HL-60/S4 treated with retinoic acid at 250 ng/mL for 4 days and 3 days (cell line): ENCODE measurements at regions not wholly inside any gene's neighbourhood (a gene's known extent, or its start where the extent isn't known, plus 50 kb on each side); places are given as distances from the start of the nearest gene placed in this dataset.

ENCODE experiments used
- in situ Hi-C: fragments of 300-500 bp; cut with MboI; formaldehyde crosslinking; loops from 2 replicates; pipeline ENCODE4 v1.7.0; 2022; ENCODE audit warnings: low sequenced_read_pairs

GRCh38 chr18:60552948-60553347 lies 180.4 kb upstream of the MC4R start:
- in situ Hi-C loops, result no loop called here

GRCh38 chr18:60554967-60555366 lies 182.4 kb upstream of the MC4R start:
- in situ Hi-C loops, result no loop called here

GRCh38 chr18:60555625-60556024 lies 183.1 kb upstream of the MC4R start:
- in situ Hi-C loops, result no loop called here

GRCh38 chr18:60556326-60556725 lies 183.8 kb upstream of the MC4R start:
- in situ Hi-C loops, result no loop called here

- in situ Hi-C loops, result no loop called here
These were observed 187.5 kb upstream of the MC4R start for GRCh38 chr18:60560071-60560470.

- in situ Hi-C loops, result no loop called here
These were observed 190.5 kb upstream of the MC4R start for GRCh38 chr18:60563082-60563481.

GRCh38 chr18:60568220-60568619 lies 195.6 kb upstream of the MC4R start:
- in situ Hi-C loops, result no loop called here

- in situ Hi-C loops, result no loop called here
These were observed 197.6 kb upstream of the MC4R start for GRCh38 chr18:60570172-60570571.

GRCh38 chr18:60577457-60577856 lies 204.9 kb upstream of the MC4R start:
- in situ Hi-C loops, result no loop called here

GRCh38 chr18:60585670-60586069 lies 213.1 kb upstream of the MC4R start:
- in situ Hi-C loops, result no loop called here

GRCh38 chr18:60593249-60593648 lies 220.7 kb upstream of the MC4R start:
- in situ Hi-C loops, result no loop called here

- in situ Hi-C loops, result no loop called here
These were observed 224.4 kb upstream of the MC4R start for GRCh38 chr18:60596928-60597327.

- in situ Hi-C loops, result no loop called here
These were observed 226.7 kb upstream of the MC4R start for GRCh38 chr18:60599267-60599666.

GRCh38 chr18:60599995-60600394 lies 227.4 kb upstream of the MC4R start:
- in situ Hi-C loops, result no loop called here

- in situ Hi-C loops, result no loop called here
These were observed 228.7 kb upstream of the MC4R start for GRCh38 chr18:60601249-60601648.

GRCh38 chr18:60623331-60623730 lies 250.8 kb upstream of the MC4R start:
- in situ Hi-C loops, result no loop called here

GRCh38 chr18:60624207-60624606 lies 251.6 kb upstream of the MC4R start:
- in situ Hi-C loops, result no loop called here

- in situ Hi-C loops, result no loop called here
These were observed 267.3 kb upstream of the MC4R start for GRCh38 chr18:60639836-60640235.

GRCh38 chr18:60643009-60643408 lies 270.4 kb upstream of the MC4R start:
- in situ Hi-C loops, result no loop called here

GRCh38 chr18:60646725-60647124 lies 274.1 kb upstream of the MC4R start:
- in situ Hi-C loops, result no loop called here

- in situ Hi-C loops, result no loop called here
These were observed 276.5 kb upstream of the MC4R start for GRCh38 chr18:60649107-60649506.

GRCh38 chr18:60649842-60650536 lies 277.4 kb upstream of the MC4R start:
- in situ Hi-C loops, result no loop called here

GRCh38 chr18:60654298-60654697 lies 281.7 kb upstream of the MC4R start:
- in situ Hi-C loops, result no loop called here
